Suprapubic skin (tissue), 4 donors: ENCODE measurements at regions not wholly inside any gene's neighbourhood (a gene's known extent, or its start where the extent isn't known, plus 50 kb on each side); places are given as distances from the start of the nearest gene placed in this dataset.

Source experiments
- EP300 ChIP-seq: sonication (generic); formaldehyde crosslinking; IDR thresholded peaks from one replicate; pipeline ENCODE4 v1.6.1; 2017; ENCODE audit warnings: antibody characterized with exemption
- POLR2A ChIP-seq, 2 donors: fragments of 450-650 bp; IDR thresholded peaks; one replicate each; pipeline ENCODE4 v1.6.1; 2017; ENCODE audit warnings: antibody characterized with exemption in 2 of 2, mild to moderate bottlenecking in 2 of 2, moderate library complexity in 2 of 2
- POLR2AphosphoS5 ChIP-seq, 3 donors: sonication (generic); formaldehyde crosslinking; IDR thresholded peaks; one replicate each; pipeline ENCODE4 v1.6.1; 2017; ENCODE audit warnings: antibody characterized with exemption in 3 of 3
- TF ChIP-seq, protein P1 (sequence below), 2 donors: fragments of 200-600 bp in 1 of 2; fragments of 450-650 bp in 1 of 2; sonication (generic) in 1 of 2; IDR thresholded peaks; one replicate each; pipeline ENCODE4 v1.5.1; 2016 to 2019; ENCODE audit warnings: antibody characterized with exemption in 2 of 2, mild to moderate bottlenecking in 1 of 2, moderate library complexity in 1 of 2

DNA sequence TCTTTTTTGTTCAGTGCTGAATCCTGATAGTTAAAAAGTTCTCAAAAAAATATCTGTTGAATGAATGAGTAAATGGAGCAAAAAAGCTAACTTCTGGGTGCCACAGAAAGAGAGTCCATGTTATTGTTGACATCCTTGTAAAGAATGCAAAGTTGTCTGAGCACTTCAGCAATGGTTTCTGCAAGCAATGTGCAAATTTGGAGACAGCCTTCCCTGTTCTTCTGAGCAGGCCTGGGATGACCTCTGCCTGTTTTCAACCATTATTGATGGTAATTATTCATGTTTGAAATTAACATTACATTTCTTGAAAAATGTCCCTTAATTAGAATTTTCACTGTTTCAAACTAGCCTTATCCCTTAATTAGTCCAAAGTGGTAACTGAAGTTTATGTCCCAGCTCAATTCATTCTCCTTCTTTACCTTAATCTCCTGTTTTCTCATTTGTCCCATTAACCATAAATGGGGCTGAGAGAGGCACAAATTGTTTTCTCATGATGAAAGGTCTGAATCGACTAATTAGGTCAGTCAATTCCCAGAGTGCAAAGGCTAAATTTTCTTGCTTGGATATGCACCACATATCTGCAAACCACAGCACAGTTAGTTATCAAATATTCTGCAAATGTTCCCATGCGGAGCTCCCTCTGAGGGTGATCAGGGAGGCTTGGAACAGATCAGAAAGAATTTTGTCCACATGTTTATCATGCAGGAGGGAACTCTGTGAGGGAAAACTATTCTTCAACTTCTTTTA, 139.4 kb upstream of the KRR1 start:
- TF ChIP-seq POLR2A (IDR thresholded peaks at IDR 0.05) (no peak), EP300 (no peak), POLR2AphosphoS5 (IDR thresholded peaks at IDR 0.05) (no peak)
- TF ChIP-seq, protein P1, sequence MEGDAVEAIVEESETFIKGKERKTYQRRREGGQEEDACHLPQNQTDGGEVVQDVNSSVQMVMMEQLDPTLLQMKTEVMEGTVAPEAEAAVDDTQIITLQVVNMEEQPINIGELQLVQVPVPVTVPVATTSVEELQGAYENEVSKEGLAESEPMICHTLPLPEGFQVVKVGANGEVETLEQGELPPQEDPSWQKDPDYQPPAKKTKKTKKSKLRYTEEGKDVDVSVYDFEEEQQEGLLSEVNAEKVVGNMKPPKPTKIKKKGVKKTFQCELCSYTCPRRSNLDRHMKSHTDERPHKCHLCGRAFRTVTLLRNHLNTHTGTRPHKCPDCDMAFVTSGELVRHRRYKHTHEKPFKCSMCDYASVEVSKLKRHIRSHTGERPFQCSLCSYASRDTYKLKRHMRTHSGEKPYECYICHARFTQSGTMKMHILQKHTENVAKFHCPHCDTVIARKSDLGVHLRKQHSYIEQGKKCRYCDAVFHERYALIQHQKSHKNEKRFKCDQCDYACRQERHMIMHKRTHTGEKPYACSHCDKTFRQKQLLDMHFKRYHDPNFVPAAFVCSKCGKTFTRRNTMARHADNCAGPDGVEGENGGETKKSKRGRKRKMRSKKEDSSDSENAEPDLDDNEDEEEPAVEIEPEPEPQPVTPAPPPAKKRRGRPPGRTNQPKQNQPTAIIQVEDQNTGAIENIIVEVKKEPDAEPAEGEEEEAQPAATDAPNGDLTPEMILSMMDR (IDR thresholded peaks at IDR 0.05): no peak
